H1 (cell line): ENCODE measurements at regions not wholly inside any gene's neighbourhood (a gene's known extent, or its start where the extent isn't known, plus 50 kb on each side); places are given as distances from the start of the nearest gene placed in this dataset.

Source experiments
- CTCF ChIA-PET: fragments of 300-600 bp; sonication (Branson Sonifier 250); formaldehyde crosslinking; loops from one replicate; lab custom pipeline; 2021; ENCODE audit not compliant: partially characterized antibody; lab: Charles Lee
- POLR2A ChIA-PET: fragments of 300-600 bp; sonication (Branson Sonifier 250); formaldehyde crosslinking; loops from one replicate; lab custom pipeline; 2021; ENCODE audit warnings: inconsistent platforms; ENCODE audit not compliant: partially characterized antibody; lab: Charles Lee
- DNase-seq, 2 experiments: peaks; one replicate each; pipeline versions ENCODE4 v3.0.0 to v3.0.0-alpha.2; 2010 to 2022; ENCODE audit warnings: low spot score in 2 of 2, low read depth in 1 of 2, mixed read lengths in 1 of 2
- FAIRE-seq: peaks from 2 replicates; lab custom pipeline; 2011; peaks lifted over from hg19 to GRCh38; lab: Jason Lieb, UNC
- H2AFZ ChIP-seq: 2 replicates; pipeline ENCODE4 v1.8.1; 2012; ENCODE audit warnings: low read length, inconsistent platforms
- H2AK5ac ChIP-seq: 2 replicates; pipeline ENCODE4 v1.6.1; 2013; ENCODE audit warnings: low read depth, low read length
- H2BK120ac ChIP-seq: replicated peaks from 2 replicates; pipeline ENCODE3; 2013; ENCODE audit warnings: low read depth, low read length, inconsistent platforms
- H2BK12ac ChIP-seq: 2 replicates; pipeline ENCODE4 v1.6.1; 2013; ENCODE audit warnings: low read depth, low read length
- H2BK15ac ChIP-seq: 2 replicates; pipeline ENCODE4 v1.6.1; 2013; ENCODE audit warnings: low read length
- H2BK20ac ChIP-seq: 2 replicates; pipeline ENCODE4 v1.6.1; 2013; ENCODE audit warnings: low read length
- H2BK5ac ChIP-seq: 2 replicates; pipeline ENCODE4 v1.6.1; 2013; ENCODE audit warnings: low read depth, low read length
- H3K14ac ChIP-seq: 2 replicates; pipeline ENCODE4 v1.6.1; 2013; ENCODE audit warnings: inconsistent platforms; ENCODE audit not compliant: insufficient read length
- H3K18ac ChIP-seq: 2 replicates; pipeline ENCODE4 v1.6.1; 2013; ENCODE audit warnings: low read length; ENCODE audit errors: extremely low read depth
- H3K23ac ChIP-seq: 2 replicates; pipeline ENCODE4 v1.6.1; 2013; ENCODE audit warnings: inconsistent platforms; ENCODE audit not compliant: insufficient read length
- H3K23me2 ChIP-seq: 2 replicates; pipeline ENCODE4 v1.6.1; 2013; ENCODE audit warnings: low read depth, low read length
- H3K27ac ChIP-seq: 2 replicates; pipeline ENCODE4 v1.6.1; 2011; ENCODE audit warnings: low read depth, low read length, inconsistent platforms
- H3K27me3 ChIP-seq, 4 experiments: replicated peaks in 1 of 4; 1 replicate in 1 of 4; 2 replicates in 3 of 4; pipeline versions ENCODE4 v1.6.1 to v1.8.1; 2011 to 2013; ENCODE audit warnings: low read length in 3 of 4, mild to moderate bottlenecking in 3 of 4, inconsistent platforms in 2 of 4, mixed read lengths in 2 of 4, moderate library complexity in 1 of 4; ENCODE audit not compliant: control insufficient read depth in 3 of 4, insufficient read depth in 3 of 4; ENCODE audit errors: extremely low read depth in 1 of 4
- H3K36me3 ChIP-seq, 4 experiments: 2 replicates each; pipeline versions ENCODE4 v1.6.1 to v1.8.1; 2011 to 2013; ENCODE audit warnings: mild to moderate bottlenecking in 4 of 4, low read length in 3 of 4, moderate library complexity in 2 of 4, control low read depth in 1 of 4, inconsistent platforms in 1 of 4; ENCODE audit not compliant: insufficient read depth in 4 of 4, control insufficient read depth in 2 of 4
- H3K4ac ChIP-seq: replicated peaks from 2 replicates; pipeline ENCODE3; 2013; ENCODE audit warnings: low read length, low read depth, mixed read lengths, inconsistent platforms; ENCODE audit not compliant: insufficient read length
- H3K4me1 ChIP-seq, 4 experiments: replicated peaks in 1 of 4; 1 replicate in 1 of 4; 2 replicates in 3 of 4; pipeline versions ENCODE4 v1.6.1 to v1.8.1; 2011 to 2013; ENCODE audit warnings: low read length in 3 of 4, inconsistent platforms in 2 of 4, mixed read lengths in 1 of 4; ENCODE audit not compliant: insufficient read depth in 4 of 4, control insufficient read depth in 3 of 4
- H3K4me2 ChIP-seq, 2 experiments: 2 replicates each; pipeline versions ENCODE4 v1.6.1 to v1.8.1; 2011 to 2013; ENCODE audit warnings: low read depth in 2 of 2, low read length in 2 of 2, control low read depth in 1 of 2, inconsistent platforms in 1 of 2, mild to moderate bottlenecking in 1 of 2; ENCODE audit not compliant: insufficient read depth in 1 of 2
- H3K4me3 ChIP-seq, 4 experiments: fragments of 200-600, 300-600 bp in 1 of 4; sonication (generic), shearing (Covaris generic), sonication (Bioruptor Twin) in 1 of 4; 2 replicates each; pipeline versions ENCODE4 v1.5.1 to v1.8.1; 2011 to 2016; ENCODE audit warnings: low read length in 4 of 4, low read depth in 3 of 4, control low read depth in 2 of 4, inconsistent platforms in 2 of 4, mild to moderate bottlenecking in 2 of 4, mixed read lengths in 1 of 4, moderate library complexity in 1 of 4; ENCODE audit not compliant: insufficient read depth in 2 of 4; ENCODE audit errors: extremely low read depth in 1 of 4
- H3K56ac ChIP-seq: replicated peaks from 2 replicates; pipeline ENCODE3; 2013; ENCODE audit warnings: low read depth, mild to moderate bottlenecking, mixed read lengths, low read length, inconsistent platforms; ENCODE audit not compliant: insufficient read length
- H3K79me1 ChIP-seq: 2 replicates; pipeline ENCODE4 v1.6.1; 2013; ENCODE audit warnings: low read depth, low read length, control low read depth
- H3K79me2 ChIP-seq, 2 experiments: 2 replicates each; pipeline versions ENCODE4 v1.6.1 to v1.8.1; 2012 to 2013; ENCODE audit warnings: low read length in 2 of 2, mild to moderate bottlenecking in 2 of 2, inconsistent platforms in 1 of 2; ENCODE audit not compliant: insufficient read depth in 2 of 2, control insufficient read depth in 1 of 2
- H3K9ac ChIP-seq, 4 experiments: replicated peaks in 1 of 4; 1 replicate in 1 of 4; 2 replicates in 3 of 4; pipeline versions ENCODE4 v1.6.1 to v1.8.1; 2011 to 2013; ENCODE audit warnings: low read depth in 3 of 4, low read length in 3 of 4, control low read depth in 2 of 4, mild to moderate bottlenecking in 2 of 4, moderate library complexity in 2 of 4, inconsistent platforms in 1 of 4; ENCODE audit errors: extremely low read depth in 1 of 4
- H3K9me3 ChIP-seq, 2 experiments: 2 replicates each; pipeline versions ENCODE4 v1.6.1 to v1.8.1; 2012 to 2013; ENCODE audit warnings: mild to moderate bottlenecking in 2 of 2, moderate library complexity in 2 of 2, control low read depth in 1 of 2, inconsistent platforms in 1 of 2, low read depth in 1 of 2, low read length in 1 of 2, mixed read lengths in 1 of 2; ENCODE audit not compliant: insufficient read depth in 2 of 2
- H4K20me1 ChIP-seq, 2 experiments: replicated peaks in 1 of 2; 2 replicates each; pipeline versions ENCODE3 to v1.8.1; 2011 to 2013; ENCODE audit warnings: inconsistent platforms in 2 of 2, low read length in 2 of 2, mild to moderate bottlenecking in 1 of 2; ENCODE audit not compliant: insufficient read depth in 2 of 2, control insufficient read depth in 1 of 2
- H4K5ac ChIP-seq: 2 replicates; pipeline ENCODE4 v1.6.1; 2013; ENCODE audit warnings: low read length, low read depth, mixed read lengths, inconsistent platforms; ENCODE audit not compliant: insufficient read length
- H4K8ac ChIP-seq: 2 replicates; pipeline ENCODE4 v1.8.0; 2013; ENCODE audit warnings: mild to moderate bottlenecking, moderate library complexity, low read length, inconsistent platforms; ENCODE audit not compliant: insufficient read depth; ENCODE audit errors: extremely low read depth
- H4K91ac ChIP-seq: replicated peaks from 2 replicates; pipeline ENCODE3; 2013; ENCODE audit warnings: low read length, mixed read lengths, inconsistent platforms; ENCODE audit not compliant: insufficient read length
- WGBS, 2 experiments: shearing (Covaris generic) in 1 of 2; methylation state at CpG; one replicate each; pipeline versions ENCODE4 v1.1.6 to v1.1.7; 2013 to 2015; ENCODE audit warnings: low lambda C conversion rate in 2 of 2, mixed read lengths in 2 of 2, inconsistent platforms in 1 of 2, low coverage in 1 of 2, missing lambda C conversion rate in 1 of 2; ENCODE audit not compliant: insufficient replicate concordance in 2 of 2, insufficient coverage in 1 of 2, insufficient read length in 1 of 2; ENCODE audit errors: extremely low coverage in 1 of 2, missing lambda C conversion rate in 1 of 2; 5-methylcytosine and 5-hydroxymethylcytosine counted together

DNA sequence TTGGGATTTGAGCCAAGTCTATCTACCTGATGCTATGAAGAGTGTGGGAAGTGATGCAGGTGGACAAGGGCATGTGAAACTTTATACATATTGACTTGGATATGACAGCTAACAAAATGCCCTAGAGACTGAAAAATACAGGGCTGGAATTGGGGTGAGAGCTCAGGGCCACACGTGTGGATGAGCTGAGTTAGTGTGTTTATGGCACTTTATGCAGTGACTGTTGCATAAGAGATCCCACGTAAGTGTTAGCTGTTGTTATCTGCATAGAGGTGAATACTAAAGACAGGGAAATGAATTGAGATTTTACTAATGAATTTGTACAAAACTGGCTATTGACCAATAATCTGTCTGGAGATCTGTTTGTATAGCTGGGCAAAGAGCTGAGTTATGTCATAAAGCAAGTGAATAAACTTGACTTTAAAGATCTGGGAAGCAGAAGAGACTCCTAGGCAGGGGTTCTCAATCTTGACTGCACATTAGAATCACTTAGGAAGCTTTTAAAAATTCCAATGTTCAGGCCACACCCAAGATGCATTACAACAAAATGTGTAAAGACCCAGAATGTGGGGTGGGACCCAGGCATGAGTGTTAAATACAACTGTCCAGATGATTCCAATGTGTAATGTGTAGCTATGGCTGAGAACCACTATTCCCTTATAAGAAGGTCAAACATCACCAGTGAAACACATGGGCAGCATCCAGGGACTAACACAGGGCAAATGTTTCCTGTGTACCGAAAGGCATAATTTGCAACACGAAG is 74.2 kb upstream of the STK17B start:
- WGBS, 2 experiments = 89% methylated on average over 4 of the region's 4 CpGs; no CpG with 5 or more reads in 1 of the 2 experiments
- Histone ChIP-seq H3K79me1 (no peaks in the 10 kb centered on the region), H2BK15ac (no peak overlapping the region), H3K18ac (no peak overlapping the region), H4K91ac (no peak overlapping the region), H3K4ac (no peak overlapping the region), H2AK5ac (no peak overlapping the region), H2BK120ac (no peak overlapping the region), H3K9me3 (no peaks in the 10 kb centered on the region), H3K27ac (no peak overlapping the region), H2BK12ac (0 out of 2 replicates have a peak overlapping the region, but pooled peaks have one; percentile 55), H3K4me3 (no peak overlapping the region), H2AFZ (no peak overlapping the region), H4K5ac (no peak overlapping the region), H3K56ac (no peak overlapping the region), H3K23me2 (no peaks in the 10 kb centered on the region; the same call in 1 of the 2 replicates), H3K14ac (no peak overlapping the region), H3K4me1 (no peaks in the 10 kb centered on the region), H2BK20ac (no peak overlapping the region), H2BK5ac (no peak overlapping the region), H3K9ac (no peak overlapping the region), H3K79me2 (no peaks in the 10 kb centered on the region), H4K20me1 (no peaks in the 10 kb centered on the region), H3K36me3 (no peaks in the 10 kb centered on the region), H3K23ac (no peak overlapping the region), H3K4me2 (no peak overlapping the region), H3K27me3 (no peaks in the 10 kb centered on the region), H4K8ac (no peak overlapping the region)
- FAIRE-seq = no peak
- POLR2A ChIA-PET = no interaction called here
- CTCF ChIA-PET = interaction anchor here (0.6 to 1.3 kb wide), 3 partner anchors 92 to 1091 kb away, joined by 3 to 5 read pairs (median 4); no protein-coding TSS in a partner anchor
- DNase-seq = no peak
